GM12865 (cell line): ENCODE measurements at regions not wholly inside any gene's neighbourhood (a gene's known extent, or its start where the extent isn't known, plus 50 kb on each side); places are given as distances from the start of the nearest gene placed in this dataset.

Experiments
- DNase-seq: peaks from one replicate; pipeline ENCODE4 v3.0.0; 2010; ENCODE audit warnings: low read depth
- H3K4me3 ChIP-seq: 2 replicates; pipeline ENCODE4 v1.5.1; 2011; ENCODE audit warnings: mild to moderate bottlenecking, low read depth, low read length, control low read depth
- TF ChIP-seq, protein P1 (sequence below): IDR thresholded peaks from 2 replicates; pipeline ENCODE4 v1.5.1; 2011; ENCODE audit warnings: low read length, control low read depth, low read depth, inconsistent platforms; ENCODE audit not compliant: insufficient read depth; ENCODE audit errors: missing control alignments

DNA sequence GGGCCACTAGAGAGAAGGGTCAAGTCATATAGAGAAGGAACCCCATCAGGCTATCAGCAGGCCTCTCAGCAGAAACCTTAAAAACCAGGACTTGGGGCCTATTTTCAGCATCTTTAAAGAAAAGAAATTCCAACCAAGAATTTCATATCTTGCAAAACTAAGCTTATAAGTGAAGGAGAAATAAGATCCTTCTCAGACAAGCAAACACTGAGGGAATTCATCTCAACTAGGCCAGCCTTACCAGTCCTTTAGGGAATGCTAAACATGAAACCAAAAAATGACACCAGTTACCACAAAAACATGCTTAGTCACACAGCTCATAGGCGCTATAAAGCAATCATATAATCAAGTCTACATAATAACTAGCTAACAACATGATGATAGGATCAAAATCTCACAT lies 407.1 kb downstream of the LRRC70 start:
- TF ChIP-seq, protein P1, sequence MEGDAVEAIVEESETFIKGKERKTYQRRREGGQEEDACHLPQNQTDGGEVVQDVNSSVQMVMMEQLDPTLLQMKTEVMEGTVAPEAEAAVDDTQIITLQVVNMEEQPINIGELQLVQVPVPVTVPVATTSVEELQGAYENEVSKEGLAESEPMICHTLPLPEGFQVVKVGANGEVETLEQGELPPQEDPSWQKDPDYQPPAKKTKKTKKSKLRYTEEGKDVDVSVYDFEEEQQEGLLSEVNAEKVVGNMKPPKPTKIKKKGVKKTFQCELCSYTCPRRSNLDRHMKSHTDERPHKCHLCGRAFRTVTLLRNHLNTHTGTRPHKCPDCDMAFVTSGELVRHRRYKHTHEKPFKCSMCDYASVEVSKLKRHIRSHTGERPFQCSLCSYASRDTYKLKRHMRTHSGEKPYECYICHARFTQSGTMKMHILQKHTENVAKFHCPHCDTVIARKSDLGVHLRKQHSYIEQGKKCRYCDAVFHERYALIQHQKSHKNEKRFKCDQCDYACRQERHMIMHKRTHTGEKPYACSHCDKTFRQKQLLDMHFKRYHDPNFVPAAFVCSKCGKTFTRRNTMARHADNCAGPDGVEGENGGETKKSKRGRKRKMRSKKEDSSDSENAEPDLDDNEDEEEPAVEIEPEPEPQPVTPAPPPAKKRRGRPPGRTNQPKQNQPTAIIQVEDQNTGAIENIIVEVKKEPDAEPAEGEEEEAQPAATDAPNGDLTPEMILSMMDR = no peak
- H3K4me3 ChIP-seq = no peak overlapping the region
- no peak for DNase-seq

DNA sequence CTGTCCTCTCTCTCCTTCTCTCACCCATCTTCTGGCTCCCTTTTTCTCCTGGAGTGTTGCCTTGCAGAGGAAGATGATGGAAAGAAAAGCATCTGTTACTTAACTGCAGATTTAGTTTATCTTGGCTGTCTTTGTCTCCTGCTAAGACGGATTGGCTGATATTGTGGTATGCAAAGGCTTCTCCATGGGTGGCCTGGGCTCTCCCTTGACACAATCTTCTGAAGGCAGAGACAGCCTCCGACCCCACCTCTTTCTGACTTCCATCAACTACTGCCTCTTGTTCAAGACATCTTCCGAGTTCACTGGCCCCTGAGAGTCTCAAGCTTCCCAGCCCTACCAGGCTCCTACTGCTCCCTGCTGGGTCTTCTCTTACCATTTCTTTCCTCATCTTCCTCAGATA lies 403.7 kb downstream of the LRRC70 start:
- H3K4me3 ChIP-seq = no peak overlapping the region
- TF ChIP-seq, protein P1 = no peak
- DNase-seq = no peak

DNA sequence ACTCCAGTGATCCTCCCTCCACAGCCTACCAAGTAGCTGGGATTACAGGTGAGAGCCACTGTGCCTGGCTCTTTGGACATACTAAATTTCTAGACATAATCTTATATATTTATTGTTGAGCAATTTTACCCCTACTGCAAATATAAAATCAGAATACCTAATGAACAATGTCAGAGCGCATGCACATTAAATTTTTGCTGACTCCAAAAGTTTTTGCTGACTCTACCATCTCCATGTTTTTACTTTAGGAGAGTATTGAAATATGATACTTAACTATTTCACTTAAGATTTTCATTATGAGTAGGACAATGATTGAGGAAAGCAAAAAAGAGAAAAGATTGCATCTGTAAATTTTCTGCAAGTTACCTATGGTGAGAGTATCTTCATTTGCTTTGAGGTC lies 402.3 kb downstream of the LRRC70 start:
- DNase-seq = no peak
- no peak overlapping the region for H3K4me3 ChIP-seq
- TF ChIP-seq, protein P1 = no peak

DNA sequence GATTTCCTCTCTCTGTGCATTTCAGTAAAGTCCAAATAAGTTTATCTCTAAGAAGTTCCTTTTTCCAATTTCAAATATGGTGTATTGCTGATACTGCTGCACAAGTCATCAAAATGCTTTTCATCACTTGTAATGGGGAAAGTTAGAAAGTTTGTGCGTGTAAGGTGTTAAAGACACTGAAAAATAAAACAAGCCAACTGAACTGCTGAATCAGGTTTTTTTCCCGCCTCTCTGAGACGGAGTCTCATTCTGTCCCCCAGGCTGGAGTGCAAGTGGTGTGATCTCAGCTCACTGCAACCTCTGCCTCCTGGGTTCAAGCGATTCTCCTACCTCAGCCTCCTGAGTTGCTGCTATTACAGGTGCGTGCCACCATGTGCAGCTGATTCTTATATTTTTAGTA lies 400.9 kb downstream of the LRRC70 start:
- TF ChIP-seq, protein P1 = no peak
- H3K4me3 ChIP-seq = no peak overlapping the region
- no peak for DNase-seq

DNA sequence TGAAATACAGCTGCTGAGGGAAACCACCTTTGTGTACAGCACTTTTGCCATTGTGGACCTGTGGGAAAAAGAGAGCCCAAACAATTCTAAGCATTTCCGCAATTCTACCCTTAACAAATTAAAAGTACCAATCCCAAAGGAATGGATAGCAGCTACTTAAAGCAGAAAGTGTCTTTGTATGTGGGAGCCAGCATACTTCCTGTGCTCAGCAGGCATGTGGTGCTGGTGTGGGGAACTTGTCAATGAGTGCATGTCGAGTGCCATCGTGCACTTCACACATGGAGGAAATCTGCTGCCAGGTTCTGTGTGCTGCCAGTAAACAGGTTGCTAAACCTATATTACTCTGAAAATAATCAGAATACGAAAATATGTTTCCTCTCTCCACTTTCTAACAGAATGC lies 399.0 kb downstream of the LRRC70 start:
- H3K4me3 ChIP-seq = no peak overlapping the region
- no peak for DNase-seq
- TF ChIP-seq, protein P1 = no peak

DNA sequence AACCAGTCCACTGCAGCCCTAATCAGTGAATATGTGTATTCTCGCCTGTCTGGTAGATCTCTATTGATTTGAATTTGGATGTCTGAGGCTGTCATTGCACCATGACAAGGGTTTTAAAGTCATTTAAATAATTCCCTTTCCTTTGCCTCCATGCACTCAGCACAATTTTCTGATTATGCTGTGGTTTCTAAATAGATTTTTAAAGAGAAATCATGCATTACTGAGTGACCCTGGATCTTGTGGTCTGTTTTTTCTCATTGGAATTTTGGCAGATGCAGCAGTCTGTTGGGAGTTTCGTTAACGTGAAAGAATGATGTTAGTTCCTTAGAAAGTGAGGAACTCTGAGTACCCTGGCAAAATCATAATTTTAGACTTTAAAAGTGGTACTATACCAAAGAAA lies 396.0 kb downstream of the LRRC70 start:
- TF ChIP-seq, protein P1 = no peak
- H3K4me3 ChIP-seq = no peak overlapping the region
- no peak for DNase-seq

DNA sequence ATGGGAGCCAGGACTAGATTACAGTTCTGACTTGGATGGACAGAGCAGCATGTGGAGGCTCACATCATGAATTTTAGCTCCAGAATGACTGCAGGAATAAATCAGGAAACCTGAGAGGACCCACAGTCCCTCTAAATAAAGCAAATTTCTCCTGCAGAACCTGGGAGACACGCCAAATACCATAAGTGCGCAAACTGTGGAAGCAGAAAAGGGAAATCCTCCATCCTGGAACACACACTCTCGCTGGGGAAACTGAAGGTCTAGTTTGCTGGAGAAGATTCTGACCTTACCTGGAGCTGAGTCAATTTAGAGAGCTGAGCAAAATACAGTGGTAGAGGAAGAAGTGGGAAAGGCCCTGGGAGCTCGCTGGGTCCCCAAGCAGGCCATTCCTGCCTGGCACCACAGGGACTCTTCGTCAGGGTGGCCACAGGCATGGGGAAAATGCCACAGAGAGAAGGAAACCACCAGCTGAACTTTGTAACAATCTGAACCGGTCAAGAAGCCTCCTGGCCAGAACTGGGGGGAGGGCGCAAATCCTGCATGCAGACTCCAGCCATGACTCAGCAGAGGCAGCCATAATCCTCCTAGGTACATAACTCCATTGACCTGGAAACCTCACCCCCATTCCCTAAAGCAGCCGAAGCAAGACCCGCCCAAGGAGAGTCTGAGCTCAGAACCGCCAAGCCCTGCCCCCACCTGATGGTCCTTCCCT lies 390.9 kb downstream of the LRRC70 start:
- TF ChIP-seq, protein P1 = no peak
- no peak for DNase-seq
- H3K4me3 ChIP-seq = no peak overlapping the region
